ENCODE measurements at regions not wholly inside any gene's neighbourhood (a gene's known extent, or its start where the extent isn't known, plus 50 kb on each side); places are given as distances from the start of the nearest gene placed in this dataset.

DNA sequence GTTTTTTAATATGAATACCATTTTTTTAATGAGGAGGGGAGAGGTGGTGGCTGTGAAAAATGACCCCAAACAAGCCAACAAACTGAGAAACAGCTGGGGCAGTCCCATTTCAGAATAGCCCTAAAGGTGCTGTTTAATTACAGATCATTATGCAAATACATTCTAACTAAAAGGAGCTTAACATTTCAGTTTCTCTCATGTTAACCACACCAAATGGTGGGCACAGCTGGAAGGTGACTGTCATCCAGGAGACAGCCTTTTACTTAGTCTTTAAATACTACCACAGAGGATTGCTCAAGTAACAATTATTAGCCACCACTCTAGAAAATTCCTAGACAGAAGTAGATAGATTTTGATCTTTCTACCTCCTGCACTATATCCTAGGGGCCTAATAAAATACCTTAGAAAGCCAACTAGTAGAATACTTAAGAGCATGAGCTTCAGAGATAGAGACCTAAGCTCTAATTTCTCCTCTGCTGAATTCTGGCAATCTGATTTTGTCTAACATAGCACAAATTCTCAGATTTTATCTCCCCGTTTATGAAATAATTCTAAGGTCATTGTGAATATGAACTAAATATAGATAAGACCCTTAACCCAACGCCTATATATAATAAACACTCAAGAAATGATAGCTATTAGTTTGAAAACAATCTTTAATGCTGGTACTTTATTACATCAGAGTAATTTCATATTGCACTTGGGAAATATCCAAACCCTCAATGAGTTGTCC is 615.1 kb upstream of the NRSN1 start:
- Histone ChIP-seq H3K36me3 (no peaks in the 10 kb centered on the region), H3K27ac (replicated peaks) (no peak overlapping the region), H3K4me3 (no peak overlapping the region), H3K27me3 (ENCODE audit: low read depth) (no peaks in the 10 kb centered on the region), H3K4me1 (no peaks in the 10 kb centered on the region), H3K9me3 (replicated peaks) (no peaks in the 10 kb centered on the region)
- DNase-seq = no peak
- intact Hi-C loops (cut with micrococcal nuclease) = no loop called here
- TF ChIP-seq, protein P1, sequence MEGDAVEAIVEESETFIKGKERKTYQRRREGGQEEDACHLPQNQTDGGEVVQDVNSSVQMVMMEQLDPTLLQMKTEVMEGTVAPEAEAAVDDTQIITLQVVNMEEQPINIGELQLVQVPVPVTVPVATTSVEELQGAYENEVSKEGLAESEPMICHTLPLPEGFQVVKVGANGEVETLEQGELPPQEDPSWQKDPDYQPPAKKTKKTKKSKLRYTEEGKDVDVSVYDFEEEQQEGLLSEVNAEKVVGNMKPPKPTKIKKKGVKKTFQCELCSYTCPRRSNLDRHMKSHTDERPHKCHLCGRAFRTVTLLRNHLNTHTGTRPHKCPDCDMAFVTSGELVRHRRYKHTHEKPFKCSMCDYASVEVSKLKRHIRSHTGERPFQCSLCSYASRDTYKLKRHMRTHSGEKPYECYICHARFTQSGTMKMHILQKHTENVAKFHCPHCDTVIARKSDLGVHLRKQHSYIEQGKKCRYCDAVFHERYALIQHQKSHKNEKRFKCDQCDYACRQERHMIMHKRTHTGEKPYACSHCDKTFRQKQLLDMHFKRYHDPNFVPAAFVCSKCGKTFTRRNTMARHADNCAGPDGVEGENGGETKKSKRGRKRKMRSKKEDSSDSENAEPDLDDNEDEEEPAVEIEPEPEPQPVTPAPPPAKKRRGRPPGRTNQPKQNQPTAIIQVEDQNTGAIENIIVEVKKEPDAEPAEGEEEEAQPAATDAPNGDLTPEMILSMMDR (IDR thresholded peaks at IDR 0.05; ENCODE audit: borderline replicate concordance) = no peak

DNA sequence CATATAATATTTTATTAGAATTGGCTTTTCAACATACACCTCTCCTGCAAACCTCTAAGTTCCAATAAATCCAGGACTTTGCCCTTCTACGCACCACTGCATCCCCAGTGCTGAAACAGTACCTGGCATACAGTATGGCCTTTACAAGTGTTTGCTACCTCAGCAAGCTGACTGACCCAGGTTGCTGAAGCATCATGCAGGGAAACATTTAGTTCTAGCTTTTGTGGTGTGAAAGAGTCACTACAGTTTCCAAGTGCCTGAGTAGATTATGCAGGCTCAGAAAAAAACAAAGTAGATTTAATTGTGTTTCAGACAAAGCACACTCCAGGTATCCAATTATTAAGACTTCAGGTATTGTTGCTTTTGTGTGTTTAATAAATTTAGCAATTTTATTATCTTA is 614.2 kb upstream of the NRSN1 start:
- DNase-seq = no peak
- TF ChIP-seq, protein P1 (IDR thresholded peaks at IDR 0.05; ENCODE audit: borderline replicate concordance) = no peak
- Histone ChIP-seq H3K4me1 (no peaks in the 10 kb centered on the region), H3K4me3 (no peak overlapping the region), H3K9me3 (replicated peaks) (no peaks in the 10 kb centered on the region), H3K27me3 (ENCODE audit: low read depth) (no peaks in the 10 kb centered on the region), H3K27ac (replicated peaks) (no peak overlapping the region), H3K36me3 (no peaks in the 10 kb centered on the region)
- intact Hi-C loops (cut with micrococcal nuclease) = no loop called here

DNA sequence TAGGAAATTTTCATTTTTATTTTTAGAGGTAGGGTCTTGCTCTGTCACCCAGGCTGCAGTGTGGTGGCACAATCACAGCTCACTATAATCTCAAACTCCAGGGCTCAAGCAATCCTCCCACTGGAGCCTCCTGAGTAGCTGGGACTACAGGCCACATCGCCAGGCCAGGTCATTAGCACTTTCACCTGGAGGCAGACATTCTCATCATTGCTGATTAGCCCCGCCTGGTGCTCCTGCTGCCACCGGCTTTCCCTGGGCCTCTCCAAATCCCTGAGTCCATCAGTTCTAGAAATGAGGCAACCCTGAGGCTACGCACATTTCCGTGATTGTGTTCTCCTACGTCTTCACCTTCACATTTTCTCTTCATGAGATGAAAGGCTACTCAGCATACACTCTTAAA is 607.7 kb upstream of the NRSN1 start:
- Histone ChIP-seq H3K4me3 (no peak overlapping the region), H3K27me3 (ENCODE audit: low read depth) (no peaks in the 10 kb centered on the region), H3K9me3 (replicated peaks) (no peaks in the 10 kb centered on the region), H3K27ac (replicated peaks) (no peak overlapping the region), H3K36me3 (no peaks in the 10 kb centered on the region), H3K4me1 (no peaks in the 10 kb centered on the region)
- TF ChIP-seq, protein P1 (IDR thresholded peaks at IDR 0.05; ENCODE audit: borderline replicate concordance) = no peak
- no peak for DNase-seq
- intact Hi-C loops (cut with micrococcal nuclease) = no loop called here

DNA sequence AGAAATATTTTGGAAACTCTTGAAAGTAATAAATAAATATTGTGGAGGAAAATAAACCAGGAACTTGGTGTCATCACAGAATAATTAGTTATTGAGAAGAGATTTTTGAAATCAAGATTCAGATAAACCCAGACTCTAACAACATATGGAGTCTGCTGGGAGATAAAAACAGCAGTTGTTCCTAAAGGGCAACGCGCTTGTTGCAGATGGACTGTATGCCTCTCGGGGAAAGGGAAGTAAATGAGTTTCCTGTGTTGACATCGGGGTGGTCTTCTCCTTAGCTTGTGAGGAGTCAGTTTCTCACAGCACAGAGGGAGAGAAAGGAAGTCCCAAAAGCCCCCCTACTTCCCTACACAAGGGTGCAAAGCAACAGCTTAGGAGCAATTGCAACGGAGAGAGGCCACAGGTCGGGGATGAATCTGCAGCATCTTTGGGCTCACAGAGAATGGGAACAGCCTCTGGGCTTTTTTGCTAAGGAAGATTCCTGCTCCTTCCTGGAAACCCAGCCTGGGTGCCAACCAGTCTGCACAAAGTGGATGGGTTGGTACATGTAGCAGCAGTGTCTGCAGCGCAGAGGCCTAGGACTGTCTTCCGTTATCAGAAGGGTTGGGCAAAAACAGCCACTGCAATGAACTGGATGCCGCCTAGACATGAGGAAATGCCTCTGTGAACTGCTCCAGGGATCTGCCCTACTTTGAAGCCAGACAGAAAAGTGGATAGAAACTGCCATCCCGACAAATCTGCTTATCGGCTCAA is 603.0 kb upstream of the NRSN1 start:
- peaks cover 6% of the 10 kb centered on the region for H3K4me1 ChIP-seq
- H3K9me3 ChIP-seq (replicated peaks) = no peaks in the 10 kb centered on the region
- H3K36me3 ChIP-seq = no peaks in the 10 kb centered on the region
- no peak for DNase-seq
- H3K4me3 ChIP-seq = no peak overlapping the region
- H3K27ac ChIP-seq (replicated peaks) = no peak overlapping the region
- intact Hi-C loops (cut with micrococcal nuclease) = no loop called here
- TF ChIP-seq, protein P1 (IDR thresholded peaks at IDR 0.05; ENCODE audit: borderline replicate concordance) = no peak
- no peaks in the 10 kb centered on the region for H3K27me3 ChIP-seq (ENCODE audit: low read depth)

DNA sequence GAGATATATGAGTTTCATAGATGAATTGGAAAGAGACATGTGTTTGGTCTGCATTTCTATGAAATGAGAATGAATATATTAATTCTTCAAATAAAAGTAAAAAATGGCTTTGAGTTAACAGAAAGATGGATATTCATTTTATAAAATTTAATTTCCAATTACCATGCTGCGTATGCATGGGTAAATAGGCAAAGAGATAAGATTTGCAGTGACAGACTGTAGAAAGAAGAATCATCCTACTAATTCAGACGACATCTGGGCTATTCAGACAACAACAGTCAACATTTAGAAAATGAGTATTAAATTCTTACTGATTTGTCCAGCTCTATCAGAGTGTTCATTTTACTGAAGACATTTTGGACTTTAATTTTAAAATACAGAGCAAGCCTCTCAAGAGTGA is 602.2 kb upstream of the NRSN1 start:
- TF ChIP-seq, protein P1 (IDR thresholded peaks at IDR 0.05; ENCODE audit: borderline replicate concordance) = no peak
- Histone ChIP-seq H3K27me3 (ENCODE audit: low read depth) (no peaks in the 10 kb centered on the region), H3K9me3 (replicated peaks) (no peaks in the 10 kb centered on the region), H3K36me3 (no peaks in the 10 kb centered on the region), H3K4me3 (no peak overlapping the region), H3K27ac (replicated peaks) (no peak overlapping the region), H3K4me1 (peaks cover 6% of the 10 kb centered on the region)
- DNase-seq = no peak
- intact Hi-C loops (cut with micrococcal nuclease) = no loop called here

Measured in left ventricle myocardium inferior (tissue), 1 donor.